HL-60 (cell line): ENCODE measurements at regions not wholly inside any gene's neighbourhood (a gene's known extent, or its start where the extent isn't known, plus 50 kb on each side); places are given as distances from the start of the nearest gene placed in this dataset.

Source experiments
- REST ChIP-seq: IDR thresholded peaks from 2 replicates; pipeline ENCODE4 v1.6.1; 2012; ENCODE audit warnings: low read depth; ENCODE audit not compliant: insufficient replicate concordance
- TF ChIP-seq, protein P1 (sequence below): IDR thresholded peaks from one replicate; pipeline ENCODE4 v1.5.1; 2011; ENCODE audit warnings: low read length, control low read depth, inconsistent platforms; ENCODE audit not compliant: insufficient read depth

- TF ChIP-seq, protein P1, sequence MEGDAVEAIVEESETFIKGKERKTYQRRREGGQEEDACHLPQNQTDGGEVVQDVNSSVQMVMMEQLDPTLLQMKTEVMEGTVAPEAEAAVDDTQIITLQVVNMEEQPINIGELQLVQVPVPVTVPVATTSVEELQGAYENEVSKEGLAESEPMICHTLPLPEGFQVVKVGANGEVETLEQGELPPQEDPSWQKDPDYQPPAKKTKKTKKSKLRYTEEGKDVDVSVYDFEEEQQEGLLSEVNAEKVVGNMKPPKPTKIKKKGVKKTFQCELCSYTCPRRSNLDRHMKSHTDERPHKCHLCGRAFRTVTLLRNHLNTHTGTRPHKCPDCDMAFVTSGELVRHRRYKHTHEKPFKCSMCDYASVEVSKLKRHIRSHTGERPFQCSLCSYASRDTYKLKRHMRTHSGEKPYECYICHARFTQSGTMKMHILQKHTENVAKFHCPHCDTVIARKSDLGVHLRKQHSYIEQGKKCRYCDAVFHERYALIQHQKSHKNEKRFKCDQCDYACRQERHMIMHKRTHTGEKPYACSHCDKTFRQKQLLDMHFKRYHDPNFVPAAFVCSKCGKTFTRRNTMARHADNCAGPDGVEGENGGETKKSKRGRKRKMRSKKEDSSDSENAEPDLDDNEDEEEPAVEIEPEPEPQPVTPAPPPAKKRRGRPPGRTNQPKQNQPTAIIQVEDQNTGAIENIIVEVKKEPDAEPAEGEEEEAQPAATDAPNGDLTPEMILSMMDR, result no peak
- no peak for TF ChIP-seq REST
Measured at GRCh38 chr13:73194310-73194709, 135.5 kb downstream of the KLF5 start.
